ENCODE measurements at regions not wholly inside any gene's neighbourhood (a gene's known extent, or its start where the extent isn't known, plus 50 kb on each side); places are given as distances from the start of the nearest gene placed in this dataset.

DNA sequence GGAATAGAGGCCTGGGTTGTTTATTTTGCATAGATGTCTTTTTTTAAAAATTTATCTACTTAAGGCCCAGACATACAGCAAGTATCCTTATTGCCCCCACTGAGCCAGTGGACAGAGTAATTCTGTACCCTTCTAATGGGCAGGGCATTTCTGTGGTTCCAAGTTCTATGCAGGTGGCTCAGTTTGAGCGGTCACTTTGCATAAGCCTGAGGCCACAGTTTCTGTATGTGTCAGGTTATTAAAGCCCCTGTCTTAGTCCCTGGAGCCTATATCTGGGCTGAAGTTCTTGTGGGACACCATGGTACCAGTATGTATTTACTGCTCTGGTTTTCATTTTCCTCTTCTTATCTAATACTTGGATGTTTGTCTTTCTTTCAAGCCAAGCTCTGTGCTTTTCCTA, 168.8 kb downstream of the MID1IP1 start:
- TF ChIP-seq, protein P1, sequence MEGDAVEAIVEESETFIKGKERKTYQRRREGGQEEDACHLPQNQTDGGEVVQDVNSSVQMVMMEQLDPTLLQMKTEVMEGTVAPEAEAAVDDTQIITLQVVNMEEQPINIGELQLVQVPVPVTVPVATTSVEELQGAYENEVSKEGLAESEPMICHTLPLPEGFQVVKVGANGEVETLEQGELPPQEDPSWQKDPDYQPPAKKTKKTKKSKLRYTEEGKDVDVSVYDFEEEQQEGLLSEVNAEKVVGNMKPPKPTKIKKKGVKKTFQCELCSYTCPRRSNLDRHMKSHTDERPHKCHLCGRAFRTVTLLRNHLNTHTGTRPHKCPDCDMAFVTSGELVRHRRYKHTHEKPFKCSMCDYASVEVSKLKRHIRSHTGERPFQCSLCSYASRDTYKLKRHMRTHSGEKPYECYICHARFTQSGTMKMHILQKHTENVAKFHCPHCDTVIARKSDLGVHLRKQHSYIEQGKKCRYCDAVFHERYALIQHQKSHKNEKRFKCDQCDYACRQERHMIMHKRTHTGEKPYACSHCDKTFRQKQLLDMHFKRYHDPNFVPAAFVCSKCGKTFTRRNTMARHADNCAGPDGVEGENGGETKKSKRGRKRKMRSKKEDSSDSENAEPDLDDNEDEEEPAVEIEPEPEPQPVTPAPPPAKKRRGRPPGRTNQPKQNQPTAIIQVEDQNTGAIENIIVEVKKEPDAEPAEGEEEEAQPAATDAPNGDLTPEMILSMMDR (IDR thresholded peaks at IDR 0.05), result no peak
- TF ChIP-seq POLR2A (IDR thresholded peaks at IDR 0.05) (no peak), EP300 (IDR thresholded peaks at IDR 0.05) (no peak), POLR2AphosphoS5 (IDR thresholded peaks at IDR 0.05) (no peak)
